ENCODE measurements at regions not wholly inside any gene's neighbourhood (a gene's known extent, or its start where the extent isn't known, plus 50 kb on each side); places are given as distances from the start of the nearest gene placed in this dataset.
A peak's percentile ranks its signal among the peaks of the same experiment; 100 is the strongest.
"Not testable (repeated sequence)": the region's sequence is repeated elsewhere in the genome, so short reads cannot be mapped to it uniquely, and the experiment has no call there.

DNA sequence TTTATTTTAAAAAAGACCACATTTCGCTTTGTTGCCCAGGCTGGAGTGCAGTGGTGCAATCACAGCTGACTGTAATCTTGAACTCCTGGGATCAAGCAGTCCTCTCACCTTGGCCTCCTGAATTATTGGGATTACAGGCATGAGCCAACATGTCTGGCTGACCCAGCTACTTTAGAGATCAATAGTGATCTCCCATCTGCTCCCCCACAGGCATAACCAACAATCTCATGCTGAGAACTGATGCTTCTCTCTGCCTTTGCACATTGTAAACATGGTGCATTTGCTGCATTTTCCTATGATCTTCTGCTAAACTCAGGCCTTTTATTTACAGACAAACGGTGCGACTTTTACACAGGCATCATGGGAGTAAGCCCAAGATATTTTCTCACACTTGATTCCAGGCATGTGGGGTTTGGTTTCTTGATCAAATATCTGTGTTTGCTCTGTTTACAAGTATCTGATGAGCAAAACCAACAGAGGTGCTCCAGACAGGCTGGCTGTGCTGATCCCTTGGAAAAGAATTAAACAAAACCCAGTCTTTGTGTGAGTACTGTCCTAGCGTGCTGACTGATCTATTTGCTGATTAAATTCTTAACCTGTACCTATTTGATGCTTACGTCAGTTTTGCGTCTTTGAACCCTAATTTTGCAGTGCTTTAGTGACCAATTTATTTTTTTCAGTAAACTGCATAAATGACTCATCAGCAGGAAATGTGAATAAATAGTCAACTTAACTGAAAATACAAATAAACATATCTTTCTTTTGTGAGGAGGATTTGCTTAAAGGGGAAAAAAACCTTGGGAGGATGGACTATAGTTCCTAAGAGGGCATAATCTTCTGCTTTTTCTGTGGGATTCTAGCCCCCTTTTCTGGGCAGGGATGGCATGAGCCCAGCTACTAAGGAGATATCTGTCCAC lies 191.7 kb upstream of the NR3C1 start:
- TF ChIP-seq, protein P1, sequence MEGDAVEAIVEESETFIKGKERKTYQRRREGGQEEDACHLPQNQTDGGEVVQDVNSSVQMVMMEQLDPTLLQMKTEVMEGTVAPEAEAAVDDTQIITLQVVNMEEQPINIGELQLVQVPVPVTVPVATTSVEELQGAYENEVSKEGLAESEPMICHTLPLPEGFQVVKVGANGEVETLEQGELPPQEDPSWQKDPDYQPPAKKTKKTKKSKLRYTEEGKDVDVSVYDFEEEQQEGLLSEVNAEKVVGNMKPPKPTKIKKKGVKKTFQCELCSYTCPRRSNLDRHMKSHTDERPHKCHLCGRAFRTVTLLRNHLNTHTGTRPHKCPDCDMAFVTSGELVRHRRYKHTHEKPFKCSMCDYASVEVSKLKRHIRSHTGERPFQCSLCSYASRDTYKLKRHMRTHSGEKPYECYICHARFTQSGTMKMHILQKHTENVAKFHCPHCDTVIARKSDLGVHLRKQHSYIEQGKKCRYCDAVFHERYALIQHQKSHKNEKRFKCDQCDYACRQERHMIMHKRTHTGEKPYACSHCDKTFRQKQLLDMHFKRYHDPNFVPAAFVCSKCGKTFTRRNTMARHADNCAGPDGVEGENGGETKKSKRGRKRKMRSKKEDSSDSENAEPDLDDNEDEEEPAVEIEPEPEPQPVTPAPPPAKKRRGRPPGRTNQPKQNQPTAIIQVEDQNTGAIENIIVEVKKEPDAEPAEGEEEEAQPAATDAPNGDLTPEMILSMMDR (IDR thresholded peaks at IDR 0.05; ENCODE audit: insufficient read depth, low read length, poor library complexity, severe bottlenecking) = no peak
- no peaks in the 10 kb centered on the region for H3K27me3 ChIP-seq (replicated peaks; ENCODE audit: control insufficient read depth, insufficient read depth, low read length)
- DNase-seq (ENCODE audit: extremely low read depth, insufficient read length) = peak; percentile 67
- no peaks in the 10 kb centered on the region for H3K36me3 ChIP-seq (ENCODE audit: control insufficient read depth, insufficient read depth, low read length)
- H3K4me3 ChIP-seq (replicated peaks; ENCODE audit: low read depth, low read length) = no peak overlapping the region

DNA sequence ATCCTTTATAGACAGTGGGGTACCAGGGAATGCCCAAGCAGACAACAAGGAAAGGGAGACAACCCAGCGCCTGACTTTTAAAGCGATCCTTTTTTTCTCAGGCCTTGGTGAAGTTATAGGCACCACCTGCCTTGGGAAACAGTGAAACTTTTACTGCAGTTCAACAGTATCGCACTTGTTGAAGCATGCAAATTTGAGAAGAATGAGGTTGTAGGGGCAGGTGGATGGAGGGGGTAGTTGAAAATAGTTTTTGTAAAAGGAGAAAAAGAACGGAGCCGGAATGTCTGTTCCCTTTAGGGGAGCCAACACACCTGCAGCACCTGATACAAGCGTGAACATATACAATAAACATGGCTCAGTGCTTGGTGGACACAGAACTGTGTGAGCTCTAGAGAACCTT lies 190.2 kb upstream of the NR3C1 start:
- no peaks in the 10 kb centered on the region for H3K27me3 ChIP-seq (replicated peaks; ENCODE audit: control insufficient read depth, insufficient read depth, low read length)
- no peaks in the 10 kb centered on the region for H3K36me3 ChIP-seq (ENCODE audit: control insufficient read depth, insufficient read depth, low read length)
- no peak overlapping the region for H3K4me3 ChIP-seq (replicated peaks; ENCODE audit: low read depth, low read length)
- TF ChIP-seq, protein P1 (IDR thresholded peaks at IDR 0.05; ENCODE audit: insufficient read depth, low read length, poor library complexity, severe bottlenecking) = no peak
- no peak for DNase-seq (ENCODE audit: extremely low read depth, insufficient read length)

DNA sequence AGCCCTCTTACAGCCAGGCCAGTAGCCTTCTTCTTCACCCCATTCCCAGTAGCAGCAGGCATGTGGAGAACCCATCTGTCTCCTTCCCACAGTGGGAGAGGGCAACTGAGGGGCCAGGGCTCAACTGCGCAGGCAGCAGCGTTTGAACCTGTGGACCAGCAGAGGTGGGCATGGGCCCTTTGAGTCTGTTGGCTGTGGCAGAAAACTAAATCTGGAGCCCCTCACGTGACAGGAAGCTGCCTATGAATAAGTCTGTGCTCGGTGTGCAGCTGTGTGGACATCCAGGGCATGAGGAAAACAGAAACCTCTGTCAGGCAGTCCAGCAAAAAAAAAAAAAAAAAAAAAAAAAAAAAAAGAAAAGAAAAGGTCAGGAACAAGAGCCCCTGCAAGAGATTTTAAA lies 189.2 kb upstream of the NR3C1 start:
- no peak overlapping the region for H3K4me3 ChIP-seq (replicated peaks; ENCODE audit: low read depth, low read length)
- H3K36me3 ChIP-seq (ENCODE audit: control insufficient read depth, insufficient read depth, low read length) = no peaks in the 10 kb centered on the region
- H3K27me3 ChIP-seq (replicated peaks; ENCODE audit: control insufficient read depth, insufficient read depth, low read length) = no peaks in the 10 kb centered on the region
- TF ChIP-seq, protein P1 (IDR thresholded peaks at IDR 0.05; ENCODE audit: insufficient read depth, low read length, poor library complexity, severe bottlenecking) = no peak
- DNase-seq (ENCODE audit: extremely low read depth, insufficient read length) = peak; percentile 60

DNA sequence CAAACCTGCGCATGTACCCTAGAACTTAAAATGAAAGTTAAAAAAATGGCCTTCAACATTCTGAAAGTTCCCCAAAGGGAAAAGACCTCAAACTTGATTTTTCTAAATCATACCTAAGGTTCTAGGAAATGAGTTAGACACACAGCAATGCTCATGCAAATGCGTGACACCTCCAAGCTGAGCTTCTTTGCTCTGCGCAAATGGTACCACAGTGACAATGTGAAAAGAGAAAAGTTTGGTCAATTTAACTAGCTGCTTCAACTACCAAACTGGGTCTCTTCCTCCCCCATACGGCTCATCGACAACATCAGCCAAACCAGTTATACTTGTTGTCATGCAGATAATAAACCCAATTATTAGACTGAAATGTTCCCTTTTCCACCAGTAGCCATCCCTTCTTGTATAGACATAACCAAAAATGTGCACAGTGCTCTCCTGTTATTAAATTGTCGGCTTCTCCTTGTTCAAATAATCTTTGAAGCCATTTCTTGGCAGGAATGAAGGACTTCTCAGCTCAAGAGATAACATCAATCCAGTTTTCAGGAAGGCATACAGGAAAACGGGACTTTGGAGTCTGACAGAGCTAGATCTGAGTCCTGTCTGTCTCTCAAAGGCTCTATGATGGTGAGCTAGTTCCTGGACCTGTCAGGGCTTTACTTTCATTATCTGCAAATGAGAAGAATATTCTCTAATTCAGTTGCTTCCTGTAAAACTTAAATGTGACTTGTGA lies 185.6 kb upstream of the NR3C1 start:
- TF ChIP-seq, protein P1 (IDR thresholded peaks at IDR 0.05; ENCODE audit: insufficient read depth, low read length, poor library complexity, severe bottlenecking) = no peak
- Histone ChIP-seq H3K27me3 (replicated peaks; ENCODE audit: control insufficient read depth, insufficient read depth, low read length) (no peaks in the 10 kb centered on the region), H3K36me3 (ENCODE audit: control insufficient read depth, insufficient read depth, low read length) (no peaks in the 10 kb centered on the region), H3K4me3 (replicated peaks; ENCODE audit: low read depth, low read length) (no peak overlapping the region)
- no peak for DNase-seq (ENCODE audit: extremely low read depth, insufficient read length)

DNA sequence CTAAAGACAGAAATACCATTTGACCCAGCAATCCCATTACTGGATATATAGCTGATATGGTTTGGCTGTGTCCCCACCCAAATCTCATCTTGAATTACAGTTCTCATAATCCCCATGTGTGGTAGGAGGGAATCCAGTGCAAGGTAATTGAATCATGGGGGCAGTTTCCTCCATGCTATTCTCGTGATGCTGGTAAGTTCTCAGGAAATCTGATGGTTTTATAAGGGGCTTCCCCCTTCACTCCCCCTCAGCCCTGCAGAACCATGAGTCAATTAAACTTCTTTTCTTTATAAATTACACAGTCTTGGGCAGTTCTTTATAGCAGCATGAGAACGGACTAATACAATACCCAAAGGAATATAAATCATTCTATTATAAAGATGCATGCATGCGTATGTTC lies 184.6 kb upstream of the NR3C1 start:
- not testable (repeated sequence) for DNase-seq (ENCODE audit: extremely low read depth, insufficient read length); H3K27me3 ChIP-seq (replicated peaks; ENCODE audit: control insufficient read depth, insufficient read depth, low read length); H3K4me3 ChIP-seq (replicated peaks; ENCODE audit: low read depth, low read length); H3K36me3 ChIP-seq (ENCODE audit: control insufficient read depth, insufficient read depth, low read length)

DNA sequence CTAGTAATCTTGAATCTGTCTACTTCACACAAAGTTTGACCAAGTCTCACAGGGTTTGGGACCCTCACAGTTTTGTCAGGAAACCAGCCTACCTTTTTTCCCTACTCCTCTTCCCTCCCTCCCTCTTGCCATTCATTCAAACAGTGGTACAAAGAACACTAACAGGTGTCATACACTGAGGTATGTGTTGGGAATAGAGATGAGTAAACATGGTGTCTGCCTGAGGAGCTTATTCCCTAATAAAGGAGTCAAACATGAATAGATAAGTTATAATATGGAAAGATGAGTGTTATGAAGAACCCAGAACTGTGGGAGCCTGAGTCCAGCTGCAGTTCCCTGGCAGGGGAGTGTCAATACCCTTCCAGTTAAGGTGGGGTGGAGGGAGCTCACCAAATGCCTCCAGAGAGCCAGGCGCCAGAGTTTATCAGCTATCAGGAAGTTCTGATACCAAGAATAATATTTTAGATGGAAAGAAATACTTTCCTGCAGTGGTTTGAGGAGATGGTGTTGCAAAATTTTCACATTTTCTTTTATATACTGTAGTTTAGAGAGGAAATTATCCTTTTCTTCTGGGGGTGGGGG lies 183.4 kb upstream of the NR3C1 start:
- no peaks in the 10 kb centered on the region for H3K27me3 ChIP-seq (replicated peaks; ENCODE audit: control insufficient read depth, insufficient read depth, low read length)
- H3K4me3 ChIP-seq (replicated peaks; ENCODE audit: low read depth, low read length) = no peak overlapping the region
- TF ChIP-seq, protein P1 (IDR thresholded peaks at IDR 0.05; ENCODE audit: insufficient read depth, low read length, poor library complexity, severe bottlenecking) = no peak
- no peaks in the 10 kb centered on the region for H3K36me3 ChIP-seq (ENCODE audit: control insufficient read depth, insufficient read depth, low read length)
- no peak for DNase-seq (ENCODE audit: extremely low read depth, insufficient read length)
